ENCODE measurements at regions not wholly inside any gene's neighbourhood (a gene's known extent, or its start where the extent isn't known, plus 50 kb on each side); places are given as distances from the start of the nearest gene placed in this dataset.

DNA sequence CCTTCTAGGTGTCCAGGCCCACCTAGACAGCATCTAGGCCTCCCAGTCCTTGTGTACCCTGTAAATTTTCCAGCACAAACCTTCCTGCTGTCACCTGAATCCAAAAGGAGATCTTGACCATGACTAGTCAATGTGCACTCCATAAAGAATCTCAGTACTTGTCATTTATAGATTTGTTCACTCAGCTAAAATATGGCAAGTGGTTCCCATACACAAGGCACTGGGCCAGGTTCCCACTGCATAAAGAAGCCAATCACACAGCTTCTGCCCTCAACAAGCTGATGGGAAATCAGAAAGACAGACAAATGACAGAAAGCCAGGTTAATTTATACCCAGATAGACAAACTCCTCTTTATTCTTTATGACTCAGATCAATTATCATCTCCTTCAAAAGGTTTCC lies 526.8 kb downstream of the CD83 start:
- TF ChIP-seq, protein P1, sequence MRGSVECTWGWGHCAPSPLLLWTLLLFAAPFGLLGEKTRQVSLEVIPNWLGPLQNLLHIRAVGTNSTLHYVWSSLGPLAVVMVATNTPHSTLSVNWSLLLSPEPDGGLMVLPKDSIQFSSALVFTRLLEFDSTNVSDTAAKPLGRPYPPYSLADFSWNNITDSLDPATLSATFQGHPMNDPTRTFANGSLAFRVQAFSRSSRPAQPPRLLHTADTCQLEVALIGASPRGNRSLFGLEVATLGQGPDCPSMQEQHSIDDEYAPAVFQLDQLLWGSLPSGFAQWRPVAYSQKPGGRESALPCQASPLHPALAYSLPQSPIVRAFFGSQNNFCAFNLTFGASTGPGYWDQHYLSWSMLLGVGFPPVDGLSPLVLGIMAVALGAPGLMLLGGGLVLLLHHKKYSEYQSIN (CRISPR knock-in tag; IDR thresholded peaks at IDR 0.05; ENCODE audit: borderline replicate concordance), result no peak
- TF ChIP-seq ZNF274 (CRISPR knock-in tag; IDR thresholded peaks at IDR 0.05), result no peak
- TF ChIP-seq, protein P2, sequence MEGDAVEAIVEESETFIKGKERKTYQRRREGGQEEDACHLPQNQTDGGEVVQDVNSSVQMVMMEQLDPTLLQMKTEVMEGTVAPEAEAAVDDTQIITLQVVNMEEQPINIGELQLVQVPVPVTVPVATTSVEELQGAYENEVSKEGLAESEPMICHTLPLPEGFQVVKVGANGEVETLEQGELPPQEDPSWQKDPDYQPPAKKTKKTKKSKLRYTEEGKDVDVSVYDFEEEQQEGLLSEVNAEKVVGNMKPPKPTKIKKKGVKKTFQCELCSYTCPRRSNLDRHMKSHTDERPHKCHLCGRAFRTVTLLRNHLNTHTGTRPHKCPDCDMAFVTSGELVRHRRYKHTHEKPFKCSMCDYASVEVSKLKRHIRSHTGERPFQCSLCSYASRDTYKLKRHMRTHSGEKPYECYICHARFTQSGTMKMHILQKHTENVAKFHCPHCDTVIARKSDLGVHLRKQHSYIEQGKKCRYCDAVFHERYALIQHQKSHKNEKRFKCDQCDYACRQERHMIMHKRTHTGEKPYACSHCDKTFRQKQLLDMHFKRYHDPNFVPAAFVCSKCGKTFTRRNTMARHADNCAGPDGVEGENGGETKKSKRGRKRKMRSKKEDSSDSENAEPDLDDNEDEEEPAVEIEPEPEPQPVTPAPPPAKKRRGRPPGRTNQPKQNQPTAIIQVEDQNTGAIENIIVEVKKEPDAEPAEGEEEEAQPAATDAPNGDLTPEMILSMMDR (CRISPR knock-in tag; IDR thresholded peaks at IDR 0.05), result no peak
- TF ChIP-seq IRF1 (CRISPR knock-in tag; IDR thresholded peaks at IDR 0.05; ENCODE audit: low read depth), result no peak
- TF ChIP-seq YY1 (IDR thresholded peaks at IDR 0.05; ENCODE audit: insufficient read depth, insufficient replicate concordance, low read depth, low read length), result no peak

All from HepG2 (cell line).